HuH-7 (cell line): ENCODE measurements at regions not wholly inside any gene's neighbourhood (a gene's known extent, or its start where the extent isn't known, plus 50 kb on each side); places are given as distances from the start of the nearest gene placed in this dataset.

Source experiments
- DNase-seq: peaks from one replicate; pipeline ENCODE4 v3.0.0; 2011; ENCODE audit warnings: low spot score

- no peak for DNase-seq
These were observed 208.2 kb upstream of the INHBA start for GRCh38 chr7:41910940-41911600.

- no peak for DNase-seq
These were observed 204.6 kb upstream of the INHBA start for GRCh38 chr7:41907444-41907843.

GRCh38 chr7:41900532-41900931, 197.6 kb upstream of the INHBA start:
- DNase-seq: no peak

- DNase-seq: no peak
These were observed 197.0 kb upstream of the INHBA start for GRCh38 chr7:41899823-41900433.

GRCh38 chr7:41893656-41894055, 190.8 kb upstream of the INHBA start:
- no peak for DNase-seq

GRCh38 chr7:41892356-41893100, 189.6 kb upstream of the INHBA start:
- peak; percentile 10 for DNase-seq

GRCh38 chr7:41891950-41892349, 189.1 kb upstream of the INHBA start:
- DNase-seq: no peak

- DNase-seq: no peak
These were observed 187.9 kb upstream of the INHBA start for GRCh38 chr7:41890631-41891274.

GRCh38 chr7:41889472-41889871, 186.6 kb upstream of the INHBA start:
- no peak for DNase-seq

- DNase-seq: no peak
These were observed 186.2 kb upstream of the INHBA start for GRCh38 chr7:41889040-41889439.

GRCh38 chr7:41887416-41887815, 184.5 kb upstream of the INHBA start:
- DNase-seq: no peak

- DNase-seq: no peak
These were observed 184.0 kb upstream of the INHBA start for GRCh38 chr7:41886901-41887311.

GRCh38 chr7:41886262-41886900, 183.5 kb upstream of the INHBA start:
- no peak for DNase-seq

GRCh38 chr7:41885748-41886147, 182.9 kb upstream of the INHBA start:
- DNase-seq: no peak

GRCh38 chr7:41885078-41885477, 182.2 kb upstream of the INHBA start:
- DNase-seq: no peak

- no peak for DNase-seq
These were observed 180.0 kb upstream of the INHBA start for GRCh38 chr7:41882745-41883420.

- DNase-seq: no peak
These were observed 179.4 kb upstream of the INHBA start for GRCh38 chr7:41882256-41882655.

GRCh38 chr7:41881331-41882130, 178.6 kb upstream of the INHBA start:
- no peak for DNase-seq

GRCh38 chr7:41880107-41880506, 177.2 kb upstream of the INHBA start:
- DNase-seq: no peak

- no peak for DNase-seq
These were observed 176.5 kb upstream of the INHBA start for GRCh38 chr7:41879403-41879802.
